OCI-LY1 (cell line): ENCODE measurements at regions not wholly inside any gene's neighbourhood (a gene's known extent, or its start where the extent isn't known, plus 50 kb on each side); places are given as distances from the start of the nearest gene placed in this dataset.

ENCODE experiments used
- H2AFZ ChIP-seq: fragments of 200-600 bp; sonication (generic), shearing (Covaris generic); 2 replicates; pipeline ENCODE4 v1.6.0; 2014; ENCODE audit warnings: antibody characterized with exemption, mild to moderate bottlenecking, low read length
- H3F3A ChIP-seq: fragments of 200-600 bp; sonication (generic), shearing (Covaris generic); 2 replicates; pipeline ENCODE4 v1.6.0; 2014; ENCODE audit warnings: mild to moderate bottlenecking, antibody characterized with exemption, low read length, moderate library complexity; ENCODE audit not compliant: insufficient read depth
- H3K27ac ChIP-seq: fragments of 200-600 bp; sonication (generic); 2 replicates; pipeline ENCODE4 v1.5.1; 2014; ENCODE audit warnings: low read length, mixed run types, mild to moderate bottlenecking, low read depth; ENCODE audit not compliant: poor library complexity, severe bottlenecking
- H3K27me3 ChIP-seq: fragments of 200-600 bp; sonication (generic); 2 replicates; pipeline ENCODE4 v1.6.0; 2014; ENCODE audit warnings: antibody characterized with exemption, mild to moderate bottlenecking, low read length, moderate library complexity; ENCODE audit not compliant: insufficient read depth
- H3K36me3 ChIP-seq: fragments of 200-600 bp; sonication (generic); 2 replicates; pipeline ENCODE4 v1.6.1; 2014; ENCODE audit warnings: mild to moderate bottlenecking, antibody characterized with exemption, low read length, moderate library complexity, mixed read lengths; ENCODE audit not compliant: insufficient read depth
- H3K4me1 ChIP-seq: fragments of 200-600 bp; sonication (generic); 2 replicates; pipeline ENCODE4 v1.5.1; 2014; ENCODE audit warnings: mild to moderate bottlenecking, low read length, moderate library complexity; ENCODE audit not compliant: insufficient read depth, severe bottlenecking
- H3K4me2 ChIP-seq: fragments of 200-600 bp; sonication (generic), shearing (Covaris generic); 2 replicates; pipeline ENCODE4 v1.6.1; 2014; ENCODE audit warnings: low read length
- H3K4me3 ChIP-seq: fragments of 200-600 bp; sonication (generic); 2 replicates; pipeline ENCODE4 v1.5.1; 2014; ENCODE audit warnings: low read length, low read depth, mild to moderate bottlenecking, mixed read lengths; ENCODE audit not compliant: poor library complexity, severe bottlenecking
- H3K79me2 ChIP-seq: fragments of 200-600 bp; shearing (Covaris generic); 2 replicates; pipeline ENCODE4 v1.6.1; 2016; ENCODE audit warnings: mixed run types, low read length, mixed read lengths; ENCODE audit not compliant: insufficient read depth
- H3K9ac ChIP-seq: fragments of 200-600 bp; sonication (generic), shearing (Covaris generic); 2 replicates; pipeline ENCODE4 v1.6.1; 2014; ENCODE audit warnings: mild to moderate bottlenecking, low read length, mixed read lengths
- H3K9me2 ChIP-seq: fragments of 200-600 bp; sonication (generic), shearing (Covaris generic); 2 replicates; pipeline ENCODE4 v1.6.1; 2014; ENCODE audit warnings: low read depth, mild to moderate bottlenecking, low read length, mixed read lengths
- H3K9me3 ChIP-seq: fragments of 200-600 bp; shearing (Covaris generic); 2 replicates; pipeline ENCODE4 v1.6.1; 2014; ENCODE audit warnings: low read length, mixed read lengths
- H4K20me1 ChIP-seq: fragments of 200-600 bp; sonication (generic), shearing (Covaris generic); 2 replicates; pipeline ENCODE4 v1.6.0; 2016; ENCODE audit warnings: mild to moderate bottlenecking, low read length; ENCODE audit not compliant: insufficient read depth
- EZH2 ChIP-seq: fragments of 200-600 bp; sonication (generic), shearing (Covaris generic); IDR thresholded peaks from 2 replicates; pipeline ENCODE4 v1.8.0; 2017; ENCODE audit warnings: borderline replicate concordance, mixed run types, mild to moderate bottlenecking, antibody characterized with exemption, low read length, moderate library complexity, mixed read lengths
- TF ChIP-seq, protein P1 (sequence below): fragments of 200-600 bp; sonication (generic), shearing (Covaris generic); IDR thresholded peaks from 2 replicates; pipeline ENCODE4 v1.5.1; 2017; ENCODE audit warnings: mild to moderate bottlenecking, antibody characterized with exemption, low read length, moderate library complexity, mixed read lengths

DNA sequence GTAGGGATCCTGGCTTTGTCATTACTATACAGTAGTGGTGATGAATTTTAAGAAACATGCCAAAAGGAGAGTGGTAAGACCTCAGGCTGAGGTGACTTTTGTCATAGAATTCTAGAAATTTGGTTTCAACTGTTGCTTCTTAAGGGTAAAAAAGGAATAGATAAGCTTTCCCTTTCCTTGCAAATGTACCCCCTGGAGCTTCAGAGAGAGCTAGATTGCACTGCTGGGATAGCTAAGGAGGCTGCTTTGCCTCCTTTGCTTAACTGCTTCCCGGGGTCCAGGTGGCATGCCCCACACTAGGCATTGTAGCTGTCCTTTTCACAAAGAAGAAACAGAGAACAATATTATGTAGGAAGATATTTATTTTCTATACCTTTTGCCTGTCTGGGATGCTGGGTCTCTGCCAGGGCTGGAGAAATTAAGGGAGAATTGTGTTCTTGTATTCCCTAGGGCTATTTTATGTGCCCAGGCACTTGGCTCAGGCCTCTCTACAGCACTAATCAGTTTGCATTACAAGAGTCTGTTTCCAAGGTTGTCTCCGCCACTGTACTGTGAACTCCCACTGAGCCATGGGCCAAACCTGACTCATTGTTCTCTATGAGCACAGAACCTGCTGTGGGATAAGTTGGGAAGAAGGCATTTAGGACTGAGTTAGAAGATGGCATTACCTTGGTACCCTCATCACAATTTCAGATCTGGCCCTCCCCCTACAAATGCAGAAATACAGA lies 460.0 kb downstream of the PDCD6IP start:
- no peaks in the 10 kb centered on the region for H3K9me3 ChIP-seq
- TF ChIP-seq, protein P1, sequence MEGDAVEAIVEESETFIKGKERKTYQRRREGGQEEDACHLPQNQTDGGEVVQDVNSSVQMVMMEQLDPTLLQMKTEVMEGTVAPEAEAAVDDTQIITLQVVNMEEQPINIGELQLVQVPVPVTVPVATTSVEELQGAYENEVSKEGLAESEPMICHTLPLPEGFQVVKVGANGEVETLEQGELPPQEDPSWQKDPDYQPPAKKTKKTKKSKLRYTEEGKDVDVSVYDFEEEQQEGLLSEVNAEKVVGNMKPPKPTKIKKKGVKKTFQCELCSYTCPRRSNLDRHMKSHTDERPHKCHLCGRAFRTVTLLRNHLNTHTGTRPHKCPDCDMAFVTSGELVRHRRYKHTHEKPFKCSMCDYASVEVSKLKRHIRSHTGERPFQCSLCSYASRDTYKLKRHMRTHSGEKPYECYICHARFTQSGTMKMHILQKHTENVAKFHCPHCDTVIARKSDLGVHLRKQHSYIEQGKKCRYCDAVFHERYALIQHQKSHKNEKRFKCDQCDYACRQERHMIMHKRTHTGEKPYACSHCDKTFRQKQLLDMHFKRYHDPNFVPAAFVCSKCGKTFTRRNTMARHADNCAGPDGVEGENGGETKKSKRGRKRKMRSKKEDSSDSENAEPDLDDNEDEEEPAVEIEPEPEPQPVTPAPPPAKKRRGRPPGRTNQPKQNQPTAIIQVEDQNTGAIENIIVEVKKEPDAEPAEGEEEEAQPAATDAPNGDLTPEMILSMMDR: no peak
- no peak for TF ChIP-seq EZH2
- H3K4me1 ChIP-seq: no peaks in the 10 kb centered on the region
- no peaks in the 10 kb centered on the region for H3K36me3 ChIP-seq
- no peak overlapping the region for H3K4me3 ChIP-seq
- no peak overlapping the region for H3K9ac ChIP-seq
- H3F3A ChIP-seq: no peaks in the 10 kb centered on the region
- no peak overlapping the region for H3K4me2 ChIP-seq
- no peak overlapping the region for H2AFZ ChIP-seq
- H4K20me1 ChIP-seq: no peaks in the 10 kb centered on the region
- H3K79me2 ChIP-seq: no peaks in the 10 kb centered on the region
- H3K27me3 ChIP-seq: no peaks in the 10 kb centered on the region
- no peaks in the 10 kb centered on the region for H3K9me2 ChIP-seq
- no peak overlapping the region for H3K27ac ChIP-seq

DNA sequence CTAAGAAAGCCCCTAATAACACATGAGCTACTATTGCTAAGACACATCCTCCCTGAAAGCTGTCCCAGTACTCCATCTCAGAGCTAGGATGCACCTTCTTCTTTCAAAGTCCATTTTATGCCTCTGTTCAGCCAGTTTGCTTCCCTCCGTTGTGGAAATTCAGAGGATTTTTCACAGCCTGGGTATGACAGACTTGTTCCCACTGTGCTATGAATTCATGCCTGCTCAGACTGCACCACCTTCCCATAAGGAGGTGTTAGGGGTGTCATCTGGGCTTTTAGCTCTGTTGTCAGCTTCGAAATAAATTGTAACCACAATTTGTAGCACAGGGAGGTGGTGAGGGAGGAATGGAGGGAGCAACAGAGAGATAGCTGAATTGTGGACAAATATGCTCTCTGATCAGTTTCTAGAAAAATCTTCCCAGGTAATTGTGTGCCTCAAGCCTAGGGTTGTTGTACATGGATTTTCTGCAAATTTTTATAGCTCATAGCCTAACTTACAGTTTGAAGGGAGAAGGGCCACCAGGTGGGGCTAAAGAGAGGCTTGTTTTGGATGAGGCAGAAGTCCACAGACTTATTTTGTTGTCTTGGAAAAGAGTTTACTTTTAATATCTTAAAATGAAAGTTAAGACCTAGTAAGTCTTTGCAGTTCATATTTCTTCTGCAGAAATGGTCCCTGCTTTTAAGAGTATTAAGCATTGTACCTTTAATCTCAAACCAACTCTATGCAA lies 462.0 kb downstream of the PDCD6IP start:
- H2AFZ ChIP-seq: no peak overlapping the region
- no peak overlapping the region for H3K9ac ChIP-seq
- H3K27ac ChIP-seq: no peak overlapping the region
- H3K9me3 ChIP-seq: no peaks in the 10 kb centered on the region
- H3K4me3 ChIP-seq: no peak overlapping the region
- H4K20me1 ChIP-seq: no peaks in the 10 kb centered on the region
- H3K4me1 ChIP-seq: no peaks in the 10 kb centered on the region
- no peak for TF ChIP-seq EZH2
- TF ChIP-seq, protein P1: peak; percentile 54
- H3K36me3 ChIP-seq: no peaks in the 10 kb centered on the region
- no peaks in the 10 kb centered on the region for H3K79me2 ChIP-seq
- H3F3A ChIP-seq: no peaks in the 10 kb centered on the region
- no peak overlapping the region for H3K4me2 ChIP-seq
- no peaks in the 10 kb centered on the region for H3K27me3 ChIP-seq
- H3K9me2 ChIP-seq: no peaks in the 10 kb centered on the region

DNA sequence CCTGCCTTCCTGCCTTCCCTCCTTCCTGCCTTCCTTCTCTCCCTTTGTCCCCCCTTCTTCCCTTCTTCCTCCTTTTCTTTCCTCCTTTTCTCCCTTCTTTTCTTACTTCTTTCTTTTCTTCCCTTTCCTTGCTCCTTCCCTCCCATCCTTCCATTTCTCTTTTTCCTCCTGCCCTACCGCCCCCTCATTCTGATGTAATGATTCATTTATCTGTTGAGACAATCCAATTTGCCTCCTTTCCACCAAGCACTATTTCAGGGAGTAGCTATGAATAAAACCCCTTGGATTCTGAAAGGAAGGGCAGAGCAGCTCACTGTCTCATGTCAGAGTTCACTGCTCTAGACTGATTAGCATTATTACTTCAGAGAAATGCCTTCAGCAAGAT lies 462.6 kb downstream of the PDCD6IP start:
- Histone ChIP-seq H3K79me2 (no peaks in the 10 kb centered on the region), H3K9me3 (no peaks in the 10 kb centered on the region), H3K4me3 (no peak overlapping the region), H3K27ac (no peak overlapping the region), H3K4me1 (no peaks in the 10 kb centered on the region), H2AFZ (no peak overlapping the region), H3K9me2 (no peaks in the 10 kb centered on the region), H3F3A (no peaks in the 10 kb centered on the region), H3K27me3 (no peaks in the 10 kb centered on the region), H3K36me3 (no peaks in the 10 kb centered on the region), H3K9ac (no peak overlapping the region), H3K4me2 (no peak overlapping the region), H4K20me1 (no peaks in the 10 kb centered on the region)
- TF ChIP-seq EZH2: no peak
- TF ChIP-seq, protein P1: no peak
